ENCODE measurements at regions not wholly inside any gene's neighbourhood (a gene's known extent, or its start where the extent isn't known, plus 50 kb on each side); places are given as distances from the start of the nearest gene placed in this dataset.

DNA sequence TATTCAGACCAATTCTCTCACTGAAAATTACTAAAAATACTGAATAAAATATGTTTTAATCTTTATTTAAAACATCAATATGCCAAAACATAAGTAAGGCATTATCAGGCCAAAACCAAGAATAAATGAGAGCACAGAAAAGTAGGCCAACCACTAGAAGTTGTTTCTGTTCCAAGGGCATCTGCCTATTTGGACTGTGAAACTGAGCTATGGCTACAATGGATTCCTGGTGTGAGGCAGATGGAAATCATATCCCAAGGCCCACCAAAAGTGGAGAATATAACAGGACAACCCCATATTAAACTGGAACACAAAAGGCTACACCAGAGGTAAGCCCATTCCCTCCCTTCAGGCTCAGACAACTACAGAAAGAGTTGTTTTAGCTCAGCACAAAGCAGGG lies 302.8 kb upstream of the IL12A start:
- TF ChIP-seq, protein P1, sequence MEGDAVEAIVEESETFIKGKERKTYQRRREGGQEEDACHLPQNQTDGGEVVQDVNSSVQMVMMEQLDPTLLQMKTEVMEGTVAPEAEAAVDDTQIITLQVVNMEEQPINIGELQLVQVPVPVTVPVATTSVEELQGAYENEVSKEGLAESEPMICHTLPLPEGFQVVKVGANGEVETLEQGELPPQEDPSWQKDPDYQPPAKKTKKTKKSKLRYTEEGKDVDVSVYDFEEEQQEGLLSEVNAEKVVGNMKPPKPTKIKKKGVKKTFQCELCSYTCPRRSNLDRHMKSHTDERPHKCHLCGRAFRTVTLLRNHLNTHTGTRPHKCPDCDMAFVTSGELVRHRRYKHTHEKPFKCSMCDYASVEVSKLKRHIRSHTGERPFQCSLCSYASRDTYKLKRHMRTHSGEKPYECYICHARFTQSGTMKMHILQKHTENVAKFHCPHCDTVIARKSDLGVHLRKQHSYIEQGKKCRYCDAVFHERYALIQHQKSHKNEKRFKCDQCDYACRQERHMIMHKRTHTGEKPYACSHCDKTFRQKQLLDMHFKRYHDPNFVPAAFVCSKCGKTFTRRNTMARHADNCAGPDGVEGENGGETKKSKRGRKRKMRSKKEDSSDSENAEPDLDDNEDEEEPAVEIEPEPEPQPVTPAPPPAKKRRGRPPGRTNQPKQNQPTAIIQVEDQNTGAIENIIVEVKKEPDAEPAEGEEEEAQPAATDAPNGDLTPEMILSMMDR (IDR thresholded peaks at IDR 0.05 in 8 of 11, conservative IDR thresholded peaks at IDR 0.05 in 3 of 11), result no peak
- TF ChIP-seq POLR2AphosphoS5 (IDR thresholded peaks at IDR 0.05) (no peak), POLR2A (IDR thresholded peaks at IDR 0.05) (no peak)

Measured in spleen (tissue), 7 donors.